Endothelial cell of umbilical vein (primary cell): ENCODE measurements at regions not wholly inside any gene's neighbourhood (a gene's known extent, or its start where the extent isn't known, plus 50 kb on each side); places are given as distances from the start of the nearest gene placed in this dataset.

ENCODE experiments used
- BruUV-seq: library from RNA; stranded (reverse); fragments of 400-500 nt; replicated peaks from 2 replicates; lab custom pipeline; 2021; lab: Mats Ljungman, UMichigan
- CTCF ChIA-PET: fragments of 300-600, 350-600 bp; sonication (Branson Sonifier 250); formaldehyde crosslinking; loops from one replicate; lab custom pipeline; 2021; ENCODE audit warnings: antibody characterized with exemption, inconsistent platforms; lab: Charles Lee
- POLR2A ChIA-PET: fragments of 300-600, 350-600 bp; sonication (Branson Sonifier 250); formaldehyde crosslinking; loops from one replicate; lab custom pipeline; 2021; ENCODE audit warnings: antibody characterized with exemption, inconsistent platforms; lab: Charles Lee
- DNase-seq: peaks from one replicate; pipeline ENCODE4 v3.0.0-alpha.2; 2011; ENCODE audit warnings: low read depth, low spot score
- FAIRE-seq: peaks from 2 replicates; lab custom pipeline; 2011; peaks lifted over from hg19 to GRCh38; lab: Jason Lieb, UNC
- H2AFZ ChIP-seq: 2 replicates; pipeline ENCODE4 v1.6.0; 2012; ENCODE audit warnings: low read depth, low read length, control low read depth, inconsistent platforms
- H3K27ac ChIP-seq: 2 replicates; pipeline ENCODE4 v1.5.1; 2011; ENCODE audit warnings: low read depth, mild to moderate bottlenecking, control low read depth, low read length, moderate library complexity; ENCODE audit not compliant: insufficient read depth
- H3K27me3 ChIP-seq, 2 experiments: 2 replicates each; pipeline versions ENCODE4 v1.6.0 to v1.6.1; 2011; ENCODE audit warnings: low read length in 2 of 2, mixed read lengths in 1 of 2; ENCODE audit not compliant: control insufficient read depth in 2 of 2, insufficient read depth in 2 of 2
- H3K36me3 ChIP-seq, 2 experiments: 2 replicates in 1 of 2; 3 replicates in 1 of 2; pipeline ENCODE4 v1.5.1; 2011; ENCODE audit warnings: low read length in 2 of 2, mild to moderate bottlenecking in 1 of 2, moderate library complexity in 1 of 2; ENCODE audit not compliant: control insufficient read depth in 2 of 2, insufficient read depth in 2 of 2; ENCODE audit errors: extremely low read depth in 1 of 2
- H3K4me1 ChIP-seq: 3 replicates; pipeline ENCODE4 v1.5.1; 2011; ENCODE audit warnings: mild to moderate bottlenecking, low read length; ENCODE audit not compliant: control insufficient read depth, insufficient read depth; ENCODE audit errors: extremely low read depth
- H3K4me2 ChIP-seq: 2 replicates; pipeline ENCODE4 v1.6.1; 2011; ENCODE audit warnings: low read length, control low read depth, mixed read lengths; ENCODE audit not compliant: insufficient read depth
- H3K4me3 ChIP-seq, 3 experiments: fragments of 200-600 bp in 1 of 3; sonication (generic), shearing (Covaris generic) in 1 of 3; replicated peaks in 1 of 3; 2 replicates each; pipeline ENCODE4 v1.5.1; 2011 to 2016; ENCODE audit warnings: control low read depth in 3 of 3, low read length in 3 of 3, mild to moderate bottlenecking in 2 of 3, inconsistent platforms in 1 of 3, low read depth in 1 of 3, moderate library complexity in 1 of 3; ENCODE audit not compliant: insufficient read depth in 1 of 3
- H3K79me2 ChIP-seq: 2 replicates; pipeline ENCODE4 v1.6.0; 2012; ENCODE audit warnings: low read length, inconsistent platforms; ENCODE audit not compliant: control insufficient read depth, insufficient read depth
- H3K9ac ChIP-seq: replicated peaks from 2 replicates; pipeline ENCODE3; 2011; ENCODE audit warnings: low read length, control low read depth; ENCODE audit not compliant: insufficient read depth; ENCODE audit errors: extremely low read depth
- H3K9me1 ChIP-seq: replicated peaks from 3 replicates; pipeline ENCODE4 v1.6.0; 2011; ENCODE audit warnings: mild to moderate bottlenecking, low read length; ENCODE audit not compliant: control insufficient read depth, insufficient read depth; ENCODE audit errors: extremely low read depth
- H3K9me3 ChIP-seq: replicated peaks from 2 replicates; pipeline ENCODE4 v1.5.1; 2012; ENCODE audit warnings: low read length, inconsistent platforms; ENCODE audit not compliant: control insufficient read depth, insufficient read depth
- H4K20me1 ChIP-seq: replicated peaks from 2 replicates; pipeline ENCODE3; 2011; ENCODE audit warnings: mild to moderate bottlenecking, low read length; ENCODE audit not compliant: control insufficient read depth, insufficient read depth; ENCODE audit errors: extremely low read depth
- EZH2 ChIP-seq: IDR thresholded peaks from 2 replicates; pipeline ENCODE4 v1.6.1; 2012; ENCODE audit warnings: borderline replicate concordance, low read depth, mild to moderate bottlenecking, moderate library complexity, low read length, inconsistent platforms; ENCODE audit not compliant: severe bottlenecking
- FOS ChIP-seq: IDR thresholded peaks from 2 replicates; pipeline ENCODE4 v1.6.1; 2011; ENCODE audit warnings: mild to moderate bottlenecking, low read length, moderate library complexity, borderline replicate concordance; ENCODE audit not compliant: insufficient read depth
- GATA2 ChIP-seq: IDR thresholded peaks from 2 replicates; pipeline ENCODE4 v1.7.0; 2011; ENCODE audit warnings: low read depth, mild to moderate bottlenecking, moderate library complexity, mixed read lengths, low read length; ENCODE audit not compliant: insufficient read length, insufficient read depth
- JUN ChIP-seq: IDR thresholded peaks from 2 replicates; pipeline ENCODE4 v1.6.1; 2011; ENCODE audit warnings: borderline replicate concordance, low read depth; ENCODE audit not compliant: insufficient read length, insufficient read depth
- MAX ChIP-seq: IDR thresholded peaks from 2 replicates; pipeline ENCODE4 v1.6.1; 2011; ENCODE audit not compliant: insufficient read depth, insufficient read length
- MYC ChIP-seq: IDR thresholded peaks from one replicate; pipeline ENCODE4 v1.6.1; 2011; ENCODE audit warnings: mild to moderate bottlenecking, low read depth, low read length
- POLR2A ChIP-seq: IDR thresholded peaks from 2 replicates; pipeline ENCODE4 v1.6.1; 2012; ENCODE audit warnings: low read depth, mild to moderate bottlenecking, control low read depth, low read length
- POLR2AphosphoS5 ChIP-seq: IDR thresholded peaks from 2 replicates; pipeline ENCODE4 v1.6.1; 2012; ENCODE audit warnings: low read depth, mild to moderate bottlenecking, control low read depth, low read length, moderate library complexity; ENCODE audit not compliant: insufficient read depth
- dilution Hi-C: fragments of 300-500 bp; cut with MboI; formaldehyde crosslinking; loops from one replicate; pipeline ENCODE4 v1.15.0; 2019; ENCODE audit warnings: low sequenced_read_pairs; ENCODE audit not compliant: extremely low pct_ligation_motif_present
- intact Hi-C: fragments of 100-400 bp; cut with micrococcal nuclease; formaldehyde crosslinking; loops from one replicate; pipeline ENCODE4 v1.10.0; 2022
- TF ChIP-seq, protein P1 (sequence below), 2 donors: IDR thresholded peaks; 1 replicate in 1 of 2; 2 replicates in 1 of 2; pipeline ENCODE4 v1.5.1; 2011; ENCODE audit warnings: low read length in 2 of 2, mild to moderate bottlenecking in 2 of 2, moderate library complexity in 2 of 2, control low read depth in 1 of 2, inconsistent platforms in 1 of 2, low read depth in 1 of 2; ENCODE audit not compliant: insufficient read depth in 1 of 2; ENCODE audit errors: extremely low read depth in 1 of 2

- H3K27me3 ChIP-seq, result no peaks in the 10 kb centered on the region
- H3K4me1 ChIP-seq, result no peaks in the 10 kb centered on the region
- H3K9me1 ChIP-seq, result no peaks in the 10 kb centered on the region
- no peak for FAIRE-seq
- H3K27ac ChIP-seq, result no peak overlapping the region
- intact Hi-C loops, result no loop called here
- no peaks in the 10 kb centered on the region for H3K9me3 ChIP-seq
- H3K36me3 ChIP-seq, result no peaks in the 10 kb centered on the region
- H3K4me2 ChIP-seq, result no peak overlapping the region
- BruUV-seq, result no TSS peak
- H4K20me1 ChIP-seq, result no peaks in the 10 kb centered on the region
- no peak overlapping the region for H3K4me3 ChIP-seq
- H3K79me2 ChIP-seq, result no peaks in the 10 kb centered on the region
- ChIA-PET CTCF (no interaction called here), POLR2A (no interaction called here)
- no peak overlapping the region for H3K9ac ChIP-seq
- no peak for TF ChIP-seq GATA2
- TF ChIP-seq EZH2, result no peak
- no peak for TF ChIP-seq POLR2A
- no peak for TF ChIP-seq JUN
- no peak for TF ChIP-seq MAX
- no peak for TF ChIP-seq FOS
- no peak for TF ChIP-seq MYC
- no peak for TF ChIP-seq POLR2AphosphoS5
- DNase-seq, result no peak
- dilution Hi-C loops, result no loop called here
- no peak overlapping the region for H2AFZ ChIP-seq
These were observed 375.5 kb downstream of the PCDH18 start for GRCh38 chr4:137156807-137157206.

- Histone ChIP-seq H3K9me3 (no peaks in the 10 kb centered on the region), H3K27ac (no peak overlapping the region), H3K36me3 (no peaks in the 10 kb centered on the region), H3K4me2 (no peak overlapping the region), H3K27me3 (no peaks in the 10 kb centered on the region), H3K9me1 (no peaks in the 10 kb centered on the region), H3K4me1 (no peaks in the 10 kb centered on the region), H4K20me1 (no peaks in the 10 kb centered on the region), H3K4me3 (no peak overlapping the region), H3K79me2 (no peaks in the 10 kb centered on the region), H2AFZ (no peak overlapping the region), H3K9ac (no peak overlapping the region)
- TF ChIP-seq POLR2AphosphoS5, result no peak
- TF ChIP-seq MAX, result no peak
- no peak for TF ChIP-seq EZH2
- TF ChIP-seq JUN, result no peak
- TF ChIP-seq POLR2A, result no peak
- no peak for TF ChIP-seq FOS
- no peak for TF ChIP-seq GATA2
- TF ChIP-seq, protein P1, sequence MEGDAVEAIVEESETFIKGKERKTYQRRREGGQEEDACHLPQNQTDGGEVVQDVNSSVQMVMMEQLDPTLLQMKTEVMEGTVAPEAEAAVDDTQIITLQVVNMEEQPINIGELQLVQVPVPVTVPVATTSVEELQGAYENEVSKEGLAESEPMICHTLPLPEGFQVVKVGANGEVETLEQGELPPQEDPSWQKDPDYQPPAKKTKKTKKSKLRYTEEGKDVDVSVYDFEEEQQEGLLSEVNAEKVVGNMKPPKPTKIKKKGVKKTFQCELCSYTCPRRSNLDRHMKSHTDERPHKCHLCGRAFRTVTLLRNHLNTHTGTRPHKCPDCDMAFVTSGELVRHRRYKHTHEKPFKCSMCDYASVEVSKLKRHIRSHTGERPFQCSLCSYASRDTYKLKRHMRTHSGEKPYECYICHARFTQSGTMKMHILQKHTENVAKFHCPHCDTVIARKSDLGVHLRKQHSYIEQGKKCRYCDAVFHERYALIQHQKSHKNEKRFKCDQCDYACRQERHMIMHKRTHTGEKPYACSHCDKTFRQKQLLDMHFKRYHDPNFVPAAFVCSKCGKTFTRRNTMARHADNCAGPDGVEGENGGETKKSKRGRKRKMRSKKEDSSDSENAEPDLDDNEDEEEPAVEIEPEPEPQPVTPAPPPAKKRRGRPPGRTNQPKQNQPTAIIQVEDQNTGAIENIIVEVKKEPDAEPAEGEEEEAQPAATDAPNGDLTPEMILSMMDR (IDR thresholded peaks at IDR 0.05; ENCODE audit: extremely low read depth in 1 of 2, insufficient read depth in 1 of 2, low read depth in 1 of 2, low read length in 2 of 2), result no peak
- no peak for TF ChIP-seq MYC
- ChIA-PET POLR2A (no interaction called here), CTCF (no interaction called here)
- intact Hi-C loops (no loop called here), dilution Hi-C loops (no loop called here)
- DNase-seq, result no peak
- FAIRE-seq, result no peak
- BruUV-seq, result no TSS peak
These were observed 376.2 kb downstream of the PCDH18 start for GRCh38 chr4:137156054-137156453.
